Nucleus accumbens (tissue), 56 donors: ENCODE measurements at regions not wholly inside any gene's neighbourhood (a gene's known extent, or its start where the extent isn't known, plus 50 kb on each side); places are given as distances from the start of the nearest gene placed in this dataset.
"Not testable (repeated sequence)": the region's sequence is repeated elsewhere in the genome, so short reads cannot be mapped to it uniquely, and the experiment has no call there.

Source experiments
- DNase-seq, 56 donors: peaks; one replicate each; lab custom pipeline; 2025; lab: John Stamatoyannopoulos, UW

- no peak for DNase-seq
Measured at GRCh38 chr10:45111509-45111908, 110.8 kb downstream of the ZNF22 start.

DNA sequence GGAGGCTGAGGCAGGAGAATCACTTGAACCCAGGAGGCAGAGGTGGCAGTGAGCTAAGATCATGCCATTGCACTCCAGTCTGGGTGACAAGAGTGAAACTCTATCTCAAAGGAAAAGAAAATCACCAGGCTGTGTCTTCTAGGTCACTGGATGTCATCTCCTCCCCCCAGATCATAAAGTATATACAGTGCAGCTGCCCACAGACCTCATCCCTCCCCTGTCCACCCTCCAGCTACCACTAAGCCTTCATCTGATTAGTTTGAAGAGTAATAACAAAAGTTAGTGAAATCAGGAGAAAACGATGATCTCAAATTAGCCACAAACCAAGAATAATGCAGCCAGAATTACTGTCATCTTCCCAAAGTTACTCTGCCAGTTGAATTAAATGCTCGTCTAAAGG lies 117.2 kb downstream of the ZNF22 start:
- not testable (repeated sequence) for DNase-seq

GRCh38 chr10:45118929-45119328 lies 118.2 kb downstream of the ZNF22 start:
- DNase-seq: no peak

- not testable (repeated sequence) for DNase-seq
Measured at GRCh38 chr10:45122180-45122860, 121.6 kb downstream of the ZNF22 start.

DNA sequence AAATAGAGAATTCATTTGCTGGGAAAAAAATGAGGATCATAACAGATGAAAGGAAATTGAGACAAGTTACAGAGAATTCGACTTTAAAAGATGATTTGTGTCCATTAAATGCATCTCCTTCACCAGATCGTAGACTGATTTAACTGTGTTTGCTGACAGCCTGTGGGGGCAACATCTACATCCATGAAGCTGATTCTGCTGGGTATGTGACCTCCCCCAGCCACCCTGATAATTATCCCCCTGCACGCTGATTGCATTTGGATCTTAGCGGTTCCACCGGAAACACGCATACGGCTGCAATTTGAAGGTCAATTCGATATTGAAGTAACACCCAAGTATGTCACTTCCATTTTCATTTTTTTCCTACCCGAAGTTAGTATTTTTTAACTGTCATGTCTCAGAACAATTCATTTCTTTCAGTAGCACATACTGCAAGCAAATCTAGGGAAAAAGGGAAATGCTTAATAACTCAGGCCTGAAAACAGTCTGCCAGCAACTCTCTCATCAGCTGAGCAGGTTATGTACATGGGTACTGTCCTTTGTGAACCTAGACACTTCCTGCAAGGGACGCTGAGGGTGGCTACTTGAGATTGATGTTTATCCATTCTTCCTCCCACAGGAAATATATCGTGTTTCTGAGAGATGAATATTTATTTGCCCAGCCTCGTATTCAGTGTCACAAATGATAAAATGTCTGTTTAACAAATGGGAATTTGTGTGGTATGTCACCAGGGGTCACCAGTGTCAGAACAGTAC lies 134.9 kb downstream of the ZNF22 start:
- DNase-seq: no peak

- no peak for DNase-seq
Measured at GRCh38 chr10:45136256-45136655, 135.5 kb downstream of the ZNF22 start.

- no peak for DNase-seq
Measured at GRCh38 chr10:45144326-45145070, 143.8 kb downstream of the ZNF22 start.

DNA sequence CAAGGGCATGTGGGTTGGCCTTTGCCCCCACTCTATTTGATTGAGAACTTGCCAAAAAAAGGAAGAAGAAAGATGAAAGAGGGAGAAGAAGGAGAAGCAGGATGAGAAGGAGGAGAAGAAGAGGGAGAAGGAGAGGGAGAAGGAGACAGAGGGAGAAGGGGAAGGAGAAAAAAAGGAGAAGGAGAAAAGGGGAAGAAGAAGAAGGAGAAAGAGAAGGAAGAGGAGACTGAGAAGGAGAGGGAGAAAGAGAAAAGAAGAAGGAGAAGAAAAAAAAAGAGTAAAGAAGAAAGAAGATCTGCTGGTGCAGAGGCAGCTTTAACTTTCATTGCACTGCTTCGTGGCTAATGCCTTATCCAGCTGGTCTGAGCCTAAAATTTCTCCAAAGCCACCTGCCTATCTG lies 144.4 kb downstream of the ZNF22 start:
- not testable (repeated sequence) for DNase-seq

GRCh38 chr10:45147000-45147399 lies 146.3 kb downstream of the ZNF22 start:
- DNase-seq: no peak

DNA sequence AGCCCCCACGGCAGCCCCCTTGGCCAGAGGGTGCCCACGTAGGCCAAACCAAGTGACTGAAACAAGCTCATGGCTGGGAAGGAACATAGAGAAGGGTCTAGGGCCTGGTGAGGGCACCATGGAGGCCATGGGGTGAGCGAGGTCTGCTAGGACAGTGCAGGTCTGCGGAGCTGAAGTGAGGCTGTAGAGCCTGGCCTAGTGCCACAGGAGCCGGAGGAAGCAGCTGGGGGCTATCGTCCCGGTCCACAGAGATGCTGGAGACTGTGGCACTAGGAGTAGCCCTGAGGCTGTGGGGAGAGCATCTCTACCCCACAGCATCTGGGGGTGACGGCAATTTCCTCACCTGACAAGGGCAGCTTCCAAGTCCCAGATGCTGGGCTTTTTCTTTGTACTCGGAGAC lies 150.3 kb downstream of the ZNF22 start:
- no peak for DNase-seq

- DNase-seq: no peak
Measured at GRCh38 chr10:45151467-45152214, 150.9 kb downstream of the ZNF22 start.

- DNase-seq: no peak
Measured at GRCh38 chr10:45152726-45153125, 152.0 kb downstream of the ZNF22 start.

- no peak for DNase-seq
Measured at GRCh38 chr10:45154502-45154901, 153.8 kb downstream of the ZNF22 start.

DNA sequence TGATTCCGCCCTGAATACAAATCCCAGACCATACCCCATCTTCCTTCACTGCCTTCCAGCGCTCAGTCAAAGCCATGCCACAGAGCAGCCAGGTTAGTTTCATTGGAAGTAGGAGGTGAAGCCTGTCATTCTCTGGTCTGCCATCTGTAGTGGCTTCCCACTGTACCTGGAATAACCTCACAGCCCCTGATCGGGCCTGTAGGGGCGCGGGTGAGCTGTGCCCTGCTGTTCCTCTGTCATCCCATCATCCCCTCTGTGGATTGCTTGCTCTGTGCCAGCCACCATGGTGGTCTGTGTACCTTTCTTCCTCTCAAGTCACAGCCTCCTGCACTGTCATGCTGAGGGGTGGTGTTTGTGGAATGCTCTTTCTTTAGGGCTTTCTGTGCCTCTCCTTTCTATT lies 155.1 kb downstream of the ZNF22 start:
- no peak for DNase-seq

- DNase-seq: no peak
Measured at GRCh38 chr10:45160271-45160670, 155.1 kb downstream of the OR13A1 start.

DNA sequence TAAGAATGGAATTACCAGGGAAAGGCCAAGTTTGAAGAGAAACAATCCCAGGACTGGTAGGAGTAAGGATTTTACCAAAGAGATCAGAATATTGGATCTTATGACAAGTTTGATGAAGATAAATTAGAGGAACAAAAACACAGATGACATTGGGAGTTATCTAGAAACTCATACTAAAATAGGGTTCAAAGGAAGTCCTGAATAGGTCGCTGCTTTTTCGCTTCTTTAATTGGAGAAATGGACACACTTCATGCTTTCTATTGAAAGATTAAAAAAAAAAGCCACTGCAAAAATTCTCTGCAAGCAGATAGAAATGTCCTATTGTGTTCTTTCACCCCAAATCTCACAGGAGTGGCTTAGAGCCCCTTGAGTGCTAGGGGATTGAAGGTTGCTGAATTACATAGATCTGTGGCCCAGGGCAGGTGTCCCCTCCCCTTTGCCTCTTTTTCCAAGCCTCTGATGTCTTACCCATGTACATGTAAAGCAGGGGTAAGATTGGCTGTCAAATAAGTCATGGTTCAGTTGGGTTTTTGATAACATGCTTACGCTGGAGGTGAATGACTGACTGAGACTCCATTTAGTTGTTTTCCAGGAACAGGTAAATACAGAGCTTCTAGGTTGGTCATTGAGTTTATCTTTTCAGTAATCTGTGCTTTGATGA lies 152.0 kb downstream of the OR13A1 start:
- no peak for DNase-seq

DNA sequence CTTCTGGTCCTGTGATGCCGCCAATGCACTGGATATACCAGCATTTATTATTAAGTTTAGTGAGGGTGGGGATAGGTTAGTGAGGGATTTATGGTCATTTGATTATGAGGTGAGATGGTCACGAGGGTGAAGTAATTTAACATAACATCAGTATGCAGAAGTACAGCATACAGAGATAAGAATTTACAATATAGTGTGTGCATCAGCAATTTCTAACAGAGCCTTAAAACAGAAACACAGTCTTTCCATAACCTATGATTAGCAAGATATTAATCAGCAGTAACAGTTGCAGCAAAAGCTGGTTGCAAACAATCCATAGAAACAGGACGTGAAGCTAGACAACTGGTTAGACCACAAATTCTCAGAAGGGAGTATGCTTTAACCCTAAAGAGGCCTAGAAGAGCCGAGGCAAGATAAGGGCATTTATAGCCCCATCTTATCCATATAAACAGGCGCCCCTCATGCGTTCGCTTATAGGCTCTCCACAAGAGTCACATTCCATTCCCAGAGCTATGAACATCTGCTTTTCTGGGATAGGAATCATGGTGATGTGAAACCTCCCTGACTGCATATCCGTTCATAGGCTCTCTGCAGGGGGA lies 139.8 kb downstream of the OR13A1 start:
- not testable (repeated sequence) for DNase-seq

GRCh38 chr10:45179691-45180090 lies 135.7 kb downstream of the OR13A1 start:
- DNase-seq: peak in 1 of 56 donors; percentile 2

DNA sequence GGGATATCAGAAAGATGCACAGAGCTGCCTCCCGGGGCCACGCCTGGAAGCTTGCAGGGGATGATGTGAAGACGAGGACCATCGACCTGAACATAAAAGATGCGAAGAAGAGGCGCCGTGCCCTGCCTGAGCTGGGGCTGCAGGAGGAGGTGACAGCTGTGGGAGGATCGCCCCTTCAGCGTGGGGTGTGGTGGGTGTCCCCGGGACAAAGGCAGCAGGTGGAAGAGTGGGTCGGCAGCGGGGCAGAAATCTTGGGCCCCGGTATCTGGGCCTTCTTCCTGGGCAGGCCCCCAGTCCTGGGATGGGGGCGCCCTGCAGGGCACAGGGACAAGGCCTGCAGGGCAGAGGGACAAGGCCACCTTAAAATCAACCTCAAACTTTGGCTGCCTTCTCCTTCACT lies 134.9 kb downstream of the OR13A1 start:
- DNase-seq: no peak
